Activated CD8-positive, alpha-beta memory T cell treated with anti-CD3 and anti-CD28 coated beads for 24 hours (primary cell): ENCODE measurements at regions not wholly inside any gene's neighbourhood (a gene's known extent, or its start where the extent isn't known, plus 50 kb on each side); places are given as distances from the start of the nearest gene placed in this dataset.

Source experiments
- DNase-seq: peaks from one replicate; pipeline ENCODE4 v3.0.0-alpha.2; 2020

DNA sequence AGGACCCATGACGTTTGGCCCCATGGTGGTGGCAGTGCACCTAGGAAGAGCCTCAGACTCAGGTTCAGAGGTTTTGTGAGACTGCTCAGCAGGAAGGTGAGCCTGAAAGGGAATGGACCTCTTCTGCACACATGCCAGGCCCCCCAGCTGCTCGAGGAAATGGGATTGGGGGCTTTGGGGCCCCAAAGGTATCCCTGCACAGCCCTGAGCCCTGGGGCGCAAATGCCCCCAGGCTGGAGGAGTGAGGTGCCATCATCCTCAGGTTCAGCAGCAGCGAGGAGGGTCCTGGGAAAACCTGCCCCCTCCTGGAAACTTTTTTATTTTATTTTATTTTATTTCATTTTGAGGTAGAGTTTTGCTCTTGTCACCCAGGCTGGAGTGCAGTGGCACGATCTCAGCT, 171.8 kb upstream of the MVB12B start:
- peak; percentile 26 for DNase-seq

DNA sequence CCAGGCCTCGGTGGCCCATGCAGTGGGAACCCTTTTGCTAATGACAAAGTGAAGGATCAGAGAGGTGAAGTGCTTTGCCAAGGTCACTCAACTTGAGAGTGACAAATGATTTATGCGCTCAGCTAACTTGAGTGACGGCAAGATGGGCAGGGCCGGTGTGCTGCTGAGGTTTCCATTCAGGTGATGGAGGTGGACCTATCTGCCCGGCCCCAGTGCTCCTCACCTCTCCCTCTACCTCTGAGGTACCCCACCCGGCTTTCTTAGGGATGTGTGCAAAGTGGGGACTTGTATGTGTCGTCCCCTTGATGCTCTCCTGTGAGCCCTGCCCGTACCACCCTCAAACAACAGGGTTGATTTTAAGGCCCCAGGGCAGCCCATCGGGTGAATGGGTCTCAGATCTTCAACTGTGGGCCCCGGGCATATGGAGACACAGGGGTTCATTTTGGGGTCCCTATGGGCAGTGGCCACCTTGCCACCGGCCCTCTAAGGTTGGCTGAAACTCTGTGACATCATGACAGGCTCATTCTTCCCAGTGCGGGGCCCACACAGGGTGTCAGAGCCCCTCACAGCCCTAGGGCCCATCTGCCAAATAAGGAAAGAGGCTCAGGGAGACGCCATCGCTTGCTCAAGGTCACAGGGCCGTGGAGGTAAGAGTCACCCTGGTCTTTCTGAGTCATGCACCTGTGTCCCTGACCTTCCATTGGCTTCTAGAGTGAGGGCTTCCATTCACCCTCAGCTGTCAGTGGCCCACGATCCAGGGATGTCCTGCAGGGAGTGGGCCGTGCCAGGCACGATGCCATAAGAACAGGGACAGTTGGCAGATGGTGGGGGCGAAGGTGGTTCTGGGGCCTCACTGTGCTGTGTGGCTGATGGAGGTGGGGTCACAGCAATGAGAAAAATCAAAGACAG, 170.6 kb upstream of the MVB12B start:
- DNase-seq, result peak; percentile 38

DNA sequence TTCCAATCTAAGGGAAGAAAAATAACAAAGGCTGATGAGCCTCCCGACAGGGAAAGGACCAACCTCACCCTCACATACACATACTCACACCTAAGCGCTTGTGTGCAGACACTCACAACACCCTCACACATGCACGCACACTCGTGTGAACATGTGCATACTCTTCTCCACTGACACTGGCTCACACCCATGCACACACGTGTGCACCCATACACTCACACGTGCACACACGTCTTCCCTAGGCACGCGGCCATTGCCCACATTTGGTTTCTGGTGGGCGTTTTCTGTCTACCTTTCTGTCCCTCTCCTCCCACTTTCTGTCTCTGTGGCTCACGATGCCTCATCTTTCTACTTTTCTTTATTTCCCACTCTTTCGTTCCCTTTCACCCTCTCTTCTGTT, 169.7 kb upstream of the MVB12B start:
- no peak for DNase-seq

- peak; percentile 26 for DNase-seq
These were observed 169.2 kb upstream of the MVB12B start for GRCh38 chr9:126157423-126157822.

DNA sequence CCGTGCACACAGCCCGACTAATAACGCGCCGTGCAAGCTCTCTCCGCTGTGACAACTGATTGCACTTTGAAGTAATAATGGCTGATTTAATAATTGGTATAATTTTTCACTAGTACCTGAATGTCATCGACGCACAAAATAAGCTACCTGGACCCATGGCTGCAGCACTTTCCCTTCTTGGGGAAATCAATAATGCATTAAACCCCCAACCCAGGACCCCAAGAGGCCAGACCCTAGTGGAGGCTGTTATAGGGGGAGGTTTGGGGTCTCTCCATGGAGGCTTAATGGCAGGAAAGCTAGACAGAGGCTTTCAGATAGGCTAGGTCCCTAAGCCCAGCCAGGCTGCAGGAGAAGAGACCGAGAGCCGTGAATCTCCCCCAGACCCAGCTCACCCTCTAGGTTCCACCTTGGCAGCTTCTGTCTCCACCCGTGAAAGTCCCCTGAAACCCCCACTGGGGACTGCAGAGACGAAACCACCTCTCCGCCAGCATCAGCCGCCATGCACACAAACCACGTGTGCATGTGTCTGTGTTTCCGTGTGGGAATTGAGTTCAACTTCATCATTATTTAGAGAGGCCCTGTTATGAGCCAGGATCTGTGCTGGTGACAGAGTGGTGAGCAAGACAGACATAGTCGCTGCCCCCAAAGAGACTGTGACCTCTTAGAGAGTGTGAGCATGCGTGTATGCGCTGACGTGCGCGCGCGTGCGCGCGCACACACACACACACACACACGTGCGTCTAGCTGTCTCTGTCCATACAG, 168.6 kb upstream of the MVB12B start:
- peak; percentile 21 for DNase-seq

- DNase-seq, result peak; percentile 32
These were observed 167.8 kb upstream of the MVB12B start for GRCh38 chr9:126158588-126159429.

- peak; percentile 7 for DNase-seq
These were observed 167.1 kb upstream of the MVB12B start for GRCh38 chr9:126159430-126160060.

- DNase-seq, result peak; percentile 37
These were observed 166.4 kb upstream of the MVB12B start for GRCh38 chr9:126160067-126160853.

DNA sequence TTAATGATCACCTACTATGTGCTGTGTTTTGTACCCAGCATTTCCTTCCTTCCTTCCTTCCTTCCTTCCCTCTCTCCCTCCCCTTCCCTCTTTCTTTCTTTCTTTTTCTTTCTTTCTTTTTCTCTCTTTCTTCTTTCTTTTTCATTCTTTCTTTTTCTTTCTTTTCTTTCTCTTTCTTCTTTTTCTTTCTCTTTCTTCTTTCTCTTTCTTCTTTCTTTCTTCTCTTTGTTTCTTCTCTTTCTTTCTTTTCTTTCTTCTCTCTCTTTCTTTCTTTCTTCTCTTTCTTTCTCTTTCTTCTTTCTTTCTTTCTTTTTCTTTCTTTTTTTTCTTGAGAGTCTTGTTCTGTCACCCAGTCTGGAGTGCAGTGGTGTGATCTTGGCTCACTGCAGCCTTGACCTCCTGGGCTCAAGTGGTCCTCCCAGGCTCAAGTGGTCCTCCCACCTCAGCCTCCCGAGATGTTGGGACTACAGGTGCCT, 165.7 kb upstream of the MVB12B start:
- no peak for DNase-seq

- peak; percentile 26 for DNase-seq
These were observed 163.8 kb upstream of the MVB12B start for GRCh38 chr9:126162611-126163381.

DNA sequence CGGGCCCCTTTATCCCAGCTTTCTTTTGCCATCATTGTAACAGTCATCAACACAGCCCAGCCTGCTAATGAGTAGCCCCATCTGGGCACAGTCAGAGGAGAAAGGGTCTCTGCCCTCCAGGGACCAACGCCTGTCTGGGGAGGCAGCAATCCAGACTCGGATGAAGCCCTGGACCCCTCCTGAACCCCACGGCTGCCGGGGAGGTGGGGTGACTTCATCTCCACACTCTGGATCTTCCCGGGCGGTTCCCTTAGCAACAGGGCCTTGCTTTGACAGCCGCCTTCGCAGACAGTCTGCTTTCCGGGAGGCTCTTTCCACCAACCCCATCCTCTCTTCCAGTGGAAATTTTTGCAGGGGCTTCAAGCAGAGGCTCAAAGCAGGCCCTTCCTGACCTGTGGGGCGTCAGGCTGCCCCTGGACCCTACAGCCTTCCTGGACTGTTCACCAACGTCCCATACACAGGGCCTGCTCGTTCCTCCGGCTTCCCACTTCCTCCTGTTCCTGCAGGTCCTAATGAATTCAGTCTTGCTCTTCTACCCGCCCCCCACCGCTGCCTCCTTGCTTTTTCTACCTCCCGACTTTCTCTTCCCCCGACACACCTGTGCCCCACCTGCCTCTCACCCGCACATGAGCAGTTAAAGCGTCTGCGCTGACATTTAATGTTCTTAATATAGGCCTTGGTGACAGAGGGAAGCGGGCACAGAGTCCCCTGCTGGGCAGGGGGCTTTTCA, 161.7 kb upstream of the MVB12B start:
- peak; percentile 43 for DNase-seq

- DNase-seq, result peak; percentile 41
These were observed 160.9 kb upstream of the MVB12B start for GRCh38 chr9:126165755-126166154.

GRCh38 chr9:126166291-126166690, 160.3 kb upstream of the MVB12B start:
- peak; percentile 5 for DNase-seq

DNA sequence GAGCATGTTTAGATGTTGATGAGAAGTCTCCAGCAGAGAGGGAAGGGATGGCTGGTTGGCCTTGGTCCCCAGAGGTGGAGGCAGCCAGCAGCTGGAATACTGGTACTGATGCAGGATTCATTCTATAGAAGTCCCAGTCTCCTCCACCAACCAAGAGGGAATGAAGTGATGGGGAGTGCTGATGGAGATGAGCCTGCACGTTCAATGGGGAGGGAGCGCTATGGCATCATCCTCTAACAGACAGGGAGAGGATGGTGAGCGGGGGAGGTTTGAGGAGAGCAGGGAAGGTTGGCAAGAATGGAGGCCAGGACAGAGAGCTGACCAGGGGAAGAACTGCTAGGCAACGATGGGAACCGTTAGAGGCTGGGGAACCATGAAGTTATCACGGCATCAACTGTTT, 159.8 kb upstream of the MVB12B start:
- no peak for DNase-seq

GRCh38 chr9:126169736-126170135, 156.9 kb upstream of the MVB12B start:
- DNase-seq, result peak; percentile 15

DNA sequence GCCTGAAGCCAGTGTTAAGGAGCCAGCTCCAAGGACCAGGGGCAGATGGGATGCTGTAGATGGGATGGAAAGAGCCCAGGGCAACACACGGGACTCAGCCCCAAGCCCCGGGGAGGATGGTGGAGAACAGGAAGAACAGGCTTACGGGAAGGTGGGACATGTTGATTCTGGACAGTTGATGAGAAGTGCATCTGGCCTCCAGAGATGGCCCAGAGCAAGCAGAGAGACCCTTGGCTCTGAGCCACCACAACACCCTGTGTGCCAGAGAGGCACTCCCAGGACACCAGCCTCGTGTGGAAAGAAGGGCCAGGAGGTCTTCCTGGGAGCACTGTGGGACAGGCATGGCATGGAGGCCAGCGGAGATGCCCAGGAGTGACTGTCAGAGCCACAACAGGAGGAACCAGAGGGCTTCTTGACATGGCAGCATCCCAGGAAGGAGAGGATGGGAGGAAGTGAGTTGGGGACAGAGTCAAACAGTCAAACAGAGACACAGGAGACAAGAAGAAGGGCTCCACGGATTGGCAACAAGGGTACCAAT, 156.3 kb upstream of the MVB12B start:
- DNase-seq, result no peak

DNA sequence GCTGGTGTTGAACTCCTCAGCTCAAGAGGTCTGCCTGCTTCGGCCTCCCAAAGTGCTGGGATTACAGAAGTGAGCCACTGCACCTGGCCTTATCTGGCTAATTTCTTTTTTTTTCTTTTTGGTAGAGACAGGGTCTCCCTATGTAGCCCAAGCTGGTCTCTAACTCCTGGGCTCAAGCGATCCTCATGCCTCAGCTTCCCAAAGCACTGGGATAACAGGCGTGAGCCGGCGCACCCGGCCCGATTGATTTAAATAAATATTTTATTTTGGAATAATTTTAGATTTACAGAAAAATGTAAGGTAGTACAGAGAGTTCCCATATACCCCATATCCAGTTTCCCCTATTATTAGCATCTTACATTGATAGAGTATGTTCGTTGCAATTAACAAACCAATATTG, 155.0 kb upstream of the MVB12B start:
- DNase-seq, result peak; percentile 19

- DNase-seq, result peak; percentile 40
These were observed 153.2 kb upstream of the MVB12B start for GRCh38 chr9:126173401-126173800.

DNA sequence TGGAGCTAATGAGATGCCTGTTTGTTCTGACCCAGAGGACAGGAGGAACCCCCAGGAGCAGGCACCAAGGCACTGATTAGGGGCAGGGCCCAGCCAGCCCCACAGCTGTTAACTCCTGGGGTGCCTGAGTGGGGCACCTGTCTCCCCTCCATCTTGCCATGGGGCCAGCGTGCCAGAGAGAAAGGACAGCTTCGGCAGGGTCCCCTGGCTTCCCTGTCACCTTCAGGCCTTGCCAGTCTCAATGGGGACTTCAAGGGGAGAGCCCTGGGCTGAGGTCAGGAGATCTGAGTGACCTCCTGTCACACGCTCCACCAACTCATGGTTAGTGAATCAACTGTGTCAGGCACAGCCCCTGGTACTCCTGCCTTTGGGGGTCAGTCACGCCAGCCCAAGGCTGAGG, 152.7 kb upstream of the MVB12B start:
- DNase-seq, result peak; percentile 47

- DNase-seq, result no peak
These were observed 143.4 kb upstream of the MVB12B start for GRCh38 chr9:126183266-126183665.
